GM12865 (cell line): ENCODE measurements at regions not wholly inside any gene's neighbourhood (a gene's known extent, or its start where the extent isn't known, plus 50 kb on each side); places are given as distances from the start of the nearest gene placed in this dataset.

Source experiments
- DNase-seq: peaks from one replicate; pipeline ENCODE4 v3.0.0; 2010; ENCODE audit warnings: low read depth
- H3K4me3 ChIP-seq: 2 replicates; pipeline ENCODE4 v1.5.1; 2011; ENCODE audit warnings: mild to moderate bottlenecking, low read depth, low read length, control low read depth
- TF ChIP-seq, protein P1 (sequence below): IDR thresholded peaks from 2 replicates; pipeline ENCODE4 v1.5.1; 2011; ENCODE audit warnings: low read length, control low read depth, low read depth, inconsistent platforms; ENCODE audit not compliant: insufficient read depth; ENCODE audit errors: missing control alignments

GRCh38 chr11:110974731-110975130, 262.5 kb upstream of the ARHGAP20 start:
- no peak overlapping the region for H3K4me3 ChIP-seq
- no peak for DNase-seq
- TF ChIP-seq, protein P1, sequence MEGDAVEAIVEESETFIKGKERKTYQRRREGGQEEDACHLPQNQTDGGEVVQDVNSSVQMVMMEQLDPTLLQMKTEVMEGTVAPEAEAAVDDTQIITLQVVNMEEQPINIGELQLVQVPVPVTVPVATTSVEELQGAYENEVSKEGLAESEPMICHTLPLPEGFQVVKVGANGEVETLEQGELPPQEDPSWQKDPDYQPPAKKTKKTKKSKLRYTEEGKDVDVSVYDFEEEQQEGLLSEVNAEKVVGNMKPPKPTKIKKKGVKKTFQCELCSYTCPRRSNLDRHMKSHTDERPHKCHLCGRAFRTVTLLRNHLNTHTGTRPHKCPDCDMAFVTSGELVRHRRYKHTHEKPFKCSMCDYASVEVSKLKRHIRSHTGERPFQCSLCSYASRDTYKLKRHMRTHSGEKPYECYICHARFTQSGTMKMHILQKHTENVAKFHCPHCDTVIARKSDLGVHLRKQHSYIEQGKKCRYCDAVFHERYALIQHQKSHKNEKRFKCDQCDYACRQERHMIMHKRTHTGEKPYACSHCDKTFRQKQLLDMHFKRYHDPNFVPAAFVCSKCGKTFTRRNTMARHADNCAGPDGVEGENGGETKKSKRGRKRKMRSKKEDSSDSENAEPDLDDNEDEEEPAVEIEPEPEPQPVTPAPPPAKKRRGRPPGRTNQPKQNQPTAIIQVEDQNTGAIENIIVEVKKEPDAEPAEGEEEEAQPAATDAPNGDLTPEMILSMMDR = no peak

DNA sequence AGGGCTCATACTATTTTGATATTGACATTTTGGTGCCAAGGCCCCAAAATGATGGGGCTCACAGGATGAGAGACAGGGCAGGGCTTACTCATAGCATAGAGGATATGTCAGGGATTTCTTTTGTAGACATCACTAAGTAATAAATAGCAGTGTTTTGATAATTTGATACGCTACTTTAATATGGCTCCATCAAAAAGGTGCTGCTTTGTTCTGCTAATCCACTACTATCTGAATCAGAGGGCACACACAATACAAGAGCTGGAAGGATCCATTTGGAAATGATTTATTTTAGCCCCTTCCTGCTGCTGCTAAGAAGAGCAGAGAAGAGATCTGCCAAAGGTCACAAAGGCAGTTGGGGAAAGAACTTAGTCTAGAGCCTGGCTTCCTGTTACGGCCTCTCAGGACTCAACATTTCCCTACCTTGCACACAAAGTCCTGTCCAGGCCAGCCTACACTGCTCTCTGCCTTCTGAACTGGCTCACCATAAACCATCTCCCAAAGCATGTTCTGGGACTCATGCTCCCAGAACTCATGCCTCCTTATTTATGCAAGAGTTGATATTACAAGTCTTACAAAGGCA, 261.3 kb upstream of the ARHGAP20 start:
- H3K4me3 ChIP-seq = no peak overlapping the region
- no peak for DNase-seq
- TF ChIP-seq, protein P1 = no peak

GRCh38 chr11:110972640-110973039, 260.4 kb upstream of the ARHGAP20 start:
- DNase-seq = no peak
- no peak overlapping the region for H3K4me3 ChIP-seq
- TF ChIP-seq, protein P1 = no peak

DNA sequence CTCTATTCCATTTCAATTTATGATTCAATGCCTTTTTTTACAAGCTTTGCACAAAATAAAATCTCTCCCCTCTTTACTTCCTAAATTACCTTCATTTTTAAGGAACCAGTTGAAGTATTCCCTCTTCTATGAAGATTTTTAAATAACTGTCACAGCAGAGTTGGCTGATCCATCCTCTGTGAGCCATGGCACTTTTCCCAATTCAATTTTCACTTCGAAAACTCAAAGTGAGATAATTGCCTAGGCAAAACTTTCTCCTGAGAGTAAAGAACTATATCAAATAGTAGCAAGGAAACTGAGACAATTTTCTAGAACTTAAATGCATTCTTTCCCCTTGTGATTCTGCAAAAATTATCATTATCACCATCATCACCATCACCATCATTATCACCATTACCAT, 259.9 kb upstream of the ARHGAP20 start:
- H3K4me3 ChIP-seq = no peak overlapping the region
- no peak for DNase-seq
- TF ChIP-seq, protein P1 = no peak

DNA sequence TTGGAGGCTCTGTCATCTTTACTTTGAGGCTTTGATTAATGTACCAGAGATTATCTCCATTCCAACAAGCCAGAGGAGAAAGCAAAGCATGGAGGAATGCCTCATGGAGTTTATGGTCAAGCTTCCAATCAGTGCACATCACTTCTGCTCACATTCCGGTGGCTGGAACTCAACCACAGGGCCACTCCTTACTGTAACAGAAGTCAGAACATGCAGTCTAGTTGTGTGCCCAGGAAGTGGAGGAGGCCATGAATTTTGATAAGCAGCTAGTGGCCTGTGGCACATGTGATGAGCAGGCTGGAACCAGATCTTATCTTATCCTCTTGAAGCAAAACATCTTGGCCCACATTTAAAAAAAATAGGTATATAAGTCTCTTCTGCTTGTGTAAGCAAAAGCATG, 258.9 kb upstream of the ARHGAP20 start:
- DNase-seq = no peak
- no peak overlapping the region for H3K4me3 ChIP-seq
- TF ChIP-seq, protein P1 = no peak

DNA sequence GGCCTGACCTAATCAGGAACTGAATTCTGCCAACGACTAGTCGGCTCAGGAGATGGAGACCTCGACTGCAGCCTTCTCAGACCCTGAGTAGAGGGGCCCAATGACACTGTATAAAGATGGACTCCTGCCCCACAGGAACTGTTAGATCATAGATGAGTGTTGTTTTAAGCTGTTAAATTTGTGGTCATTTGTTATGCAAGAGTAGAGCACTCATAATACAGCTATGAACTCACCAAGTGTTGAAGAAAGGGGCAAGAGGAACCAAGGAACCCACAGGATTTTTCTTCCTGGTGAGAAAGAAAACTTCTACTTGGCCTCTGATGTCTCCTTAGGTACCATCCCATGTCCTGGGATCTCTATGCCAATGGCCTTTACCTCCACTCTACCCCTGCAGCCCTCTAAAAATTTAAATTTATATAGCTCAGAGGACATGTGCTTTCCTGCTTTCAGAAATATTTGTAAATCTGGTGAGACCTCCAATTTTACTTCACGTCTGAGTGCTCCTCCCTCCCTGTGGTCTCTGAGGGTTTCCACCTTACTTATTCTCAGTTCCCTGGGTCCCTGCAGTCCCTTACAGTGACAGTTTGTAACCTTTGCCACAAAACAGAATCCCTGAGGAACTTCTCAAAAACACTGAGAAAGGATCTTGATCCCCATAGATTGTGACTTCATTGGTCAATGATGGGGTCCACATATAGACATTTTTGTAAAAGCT, 256.3 kb upstream of the ARHGAP20 start:
- H3K4me3 ChIP-seq = no peak overlapping the region
- TF ChIP-seq, protein P1 = no peak
- DNase-seq = no peak

DNA sequence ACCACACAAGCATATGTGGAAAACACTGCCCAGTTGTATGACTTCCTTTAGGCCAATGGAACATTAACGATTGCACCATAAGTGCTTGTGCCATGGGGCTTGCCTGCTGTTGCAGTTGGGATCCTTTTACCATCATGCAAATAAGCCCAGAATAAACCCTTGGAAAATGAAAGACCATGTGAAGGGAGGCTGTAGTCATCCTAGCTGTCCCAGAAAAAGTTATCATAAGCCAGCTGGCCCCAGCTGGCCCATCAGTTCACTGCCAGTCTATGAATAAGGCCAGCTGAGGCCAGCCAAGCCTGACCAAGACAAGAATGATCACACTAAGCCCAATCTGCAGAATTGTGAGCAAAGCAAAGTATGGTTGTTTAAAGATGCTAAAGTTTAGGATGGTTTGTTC, 253.9 kb upstream of the ARHGAP20 start:
- no peak for DNase-seq
- TF ChIP-seq, protein P1 = no peak
- H3K4me3 ChIP-seq = no peak overlapping the region
